GM12878 (cell line): ENCODE measurements at regions not wholly inside any gene's neighbourhood (a gene's known extent, or its start where the extent isn't known, plus 50 kb on each side); places are given as distances from the start of the nearest gene placed in this dataset.

Source experiments
- ATAC-seq: fragments of 200-7000 bp; cut with Tn5 transposase; 3 replicates; pipeline ENCODE4 v1.9.1; 2020; ENCODE audit warnings: mild to moderate bottlenecking, moderate library complexity
- BruUV-seq: library from RNA; stranded (reverse); fragments of 400-500 nt; replicated peaks from 2 replicates; lab custom pipeline; 2021; lab: Mats Ljungman, UMichigan
- CTCF ChIA-PET: fragments of 300-600 bp; sonication (Branson Sonifier 250); formaldehyde crosslinking; extraction: SDS; loops from one replicate; lab custom pipeline; 2021; ENCODE audit warnings: inconsistent platforms; lab: Yijun Ruan, JAX
- POLR2A ChIA-PET: fragments of 350-600 bp; formaldehyde crosslinking; extraction: SDS; loops from one replicate; lab custom pipeline; 2021; ENCODE audit warnings: inconsistent platforms; lab: Charles Lee
- RAD21 ChIA-PET: fragments of 300-600 bp; sonication (Branson Sonifier 250); formaldehyde crosslinking; loops from one replicate; lab custom pipeline; 2023; ENCODE audit warnings: antibody characterized with exemption; ENCODE audit not compliant: unreplicated experiment; lab: Charles Lee
- SMC1A ChIA-PET: fragments of 300-600 bp; sonication (Branson Sonifier 250); formaldehyde crosslinking; loops from one replicate; lab custom pipeline; 2023; ENCODE audit not compliant: unreplicated experiment, uncharacterized antibody; lab: Charles Lee
- DNase-seq: peaks from one replicate; pipeline ENCODE4 v3.0.0-alpha.2; 2011; ENCODE audit warnings: low read depth, low spot score
- FAIRE-seq: peaks from 3 replicates; lab custom pipeline; 2011; peaks lifted over from hg19 to GRCh38; lab: Jason Lieb, UNC
- H2AFZ ChIP-seq: 2 replicates; pipeline ENCODE4 v1.6.0; 2011; ENCODE audit warnings: low read depth, low read length, control low read depth; ENCODE audit not compliant: control insufficient read depth
- H3K27ac ChIP-seq: 2 replicates; pipeline ENCODE4 v1.5.1; 2011; ENCODE audit warnings: control low read depth; ENCODE audit not compliant: control insufficient read depth, insufficient read depth
- H3K27me3 ChIP-seq, 2 experiments: replicated peaks in 1 of 2; 2 replicates each; pipeline versions ENCODE4 v1.6.0 to v1.6.1; 2011; ENCODE audit warnings: low read length in 1 of 2; ENCODE audit not compliant: control insufficient read depth in 2 of 2, insufficient read depth in 2 of 2
- H3K36me3 ChIP-seq, 2 experiments: 2 replicates each; pipeline ENCODE4 v1.5.1; 2011; ENCODE audit warnings: low read length in 1 of 2; ENCODE audit not compliant: control insufficient read depth in 2 of 2, insufficient read depth in 2 of 2
- H3K4me1 ChIP-seq: 2 replicates; pipeline ENCODE4 v1.6.1; 2011; ENCODE audit warnings: mild to moderate bottlenecking, low read length, moderate library complexity, mixed read lengths; ENCODE audit not compliant: control insufficient read depth, insufficient read depth
- H3K4me2 ChIP-seq: 2 replicates; pipeline ENCODE4 v1.6.0; 2011; ENCODE audit warnings: control low read depth; ENCODE audit not compliant: control insufficient read depth, insufficient read depth
- H3K4me3 ChIP-seq: fragments of 200-600 bp; sonication (generic); 2 replicates; pipeline ENCODE4 v1.5.1; 2016
- H3K79me2 ChIP-seq: 2 replicates; pipeline ENCODE4 v1.6.0; 2011; ENCODE audit warnings: low read length; ENCODE audit not compliant: control insufficient read depth, insufficient read depth
- H3K9ac ChIP-seq: 2 replicates; pipeline ENCODE4 v1.8.0; 2011; ENCODE audit warnings: low read length, control low read depth, mixed read lengths; ENCODE audit not compliant: control insufficient read depth, insufficient read depth
- H3K9me3 ChIP-seq: replicated peaks from 3 replicates; pipeline ENCODE4 v1.5.1; 2011; ENCODE audit warnings: mild to moderate bottlenecking, low read length; ENCODE audit not compliant: control insufficient read depth, insufficient read depth
- H4K20me1 ChIP-seq: 2 replicates; pipeline ENCODE4 v1.6.0; 2011; ENCODE audit not compliant: control insufficient read depth, insufficient read depth
- BCL3 ChIP-seq: IDR thresholded peaks from 2 replicates; pipeline ENCODE4 v1.6.1; 2011; ENCODE audit warnings: borderline replicate concordance, low read depth, mild to moderate bottlenecking, moderate library complexity, low read length; ENCODE audit not compliant: insufficient read depth, poor library complexity, severe bottlenecking
- BCLAF1 ChIP-seq: fragments of 450-650 bp; IDR thresholded peaks from 2 replicates; pipeline ENCODE4 v1.6.1; 2017; ENCODE audit warnings: antibody characterized with exemption, mild to moderate bottlenecking, moderate library complexity
- DPF2 ChIP-seq: fragments of 450-650 bp; IDR thresholded peaks from 2 replicates; pipeline ENCODE4 v1.6.1; 2017; ENCODE audit warnings: mild to moderate bottlenecking
- E2F4 ChIP-seq: IDR thresholded peaks from 2 replicates; pipeline ENCODE4 v1.6.1; 2012; ENCODE audit warnings: low read depth, low read length, improper control_type of control experiment
- HDGF ChIP-seq: fragments of 450-650 bp; IDR thresholded peaks from 2 replicates; pipeline ENCODE4 v1.6.1; 2016; ENCODE audit warnings: antibody characterized with exemption
- IKZF2 ChIP-seq, 2 experiments: fragments of 450-650 bp; IDR thresholded peaks; 2 replicates each; pipeline ENCODE4 v1.6.1; 2017; ENCODE audit warnings: mild to moderate bottlenecking in 2 of 2, moderate library complexity in 2 of 2
- JUND ChIP-seq: IDR thresholded peaks from 2 replicates; pipeline ENCODE4 v1.6.1; 2012; ENCODE audit warnings: low read depth, mild to moderate bottlenecking, low read length, improper control_type of control experiment, moderate library complexity
- MTA2 ChIP-seq: fragments of 450-650 bp; IDR thresholded peaks from 2 replicates; pipeline ENCODE4 v1.6.1; 2016; ENCODE audit warnings: low read depth, mild to moderate bottlenecking, moderate library complexity
- NFYA ChIP-seq: IDR thresholded peaks from 2 replicates; pipeline ENCODE4 v1.6.1; 2011; ENCODE audit warnings: low read depth, mild to moderate bottlenecking, low read length, improper control_type of control experiment, borderline replicate concordance
- SMAD5 ChIP-seq: IDR thresholded peaks from 2 replicates; pipeline ENCODE4 v1.6.1; 2016; ENCODE audit warnings: antibody characterized with exemption, low read depth
- TCF12 ChIP-seq: IDR thresholded peaks from 2 replicates; pipeline ENCODE4 v1.6.1; 2011; ENCODE audit warnings: low read depth, mild to moderate bottlenecking, low read length
- ZSCAN29 ChIP-seq: fragments of 450-650 bp; IDR thresholded peaks from 2 replicates; pipeline ENCODE4 v1.6.1; 2017; ENCODE audit warnings: mild to moderate bottlenecking, moderate library complexity
- WGBS: methylation state at CpG from one replicate; pipeline ENCODE4 v1.1.6; 2016; ENCODE audit warnings: low lambda C conversion rate; ENCODE audit not compliant: insufficient replicate concordance, insufficient coverage; ENCODE audit errors: missing lambda C conversion rate; 5-methylcytosine and 5-hydroxymethylcytosine counted together
- in situ Hi-C: fragments of 300-500 bp; cut with MboI; formaldehyde crosslinking; loops from 9 replicates; pipeline ENCODE4 v1.14.3; 2018; ENCODE audit warnings: mixed read lengths
- intact Hi-C: fragments of 100-400 bp; cut with micrococcal nuclease; formaldehyde crosslinking; loops from one replicate; pipeline ENCODE4 v1.14.2; 2022; ENCODE audit not compliant: unreplicated experiment

GRCh38 chr6:163687075-163687474, 272.6 kb downstream of the QKI start:
- BruUV-seq, result no TSS peak
- intact Hi-C loops, result no loop called here
- FAIRE-seq, result no peak
- Histone ChIP-seq H4K20me1 (no peaks in the 10 kb centered on the region), H3K36me3 (no peaks in the 10 kb centered on the region), H3K4me1 (peaks cover 10% of the 10 kb centered on the region), H3K4me2 (no peak overlapping the region), H3K79me2 (no peaks in the 10 kb centered on the region), H3K4me3 (no peak overlapping the region), H3K9me3 (no peaks in the 10 kb centered on the region; the same call in 2 of the 3 replicates), H3K27me3 (no peaks in the 10 kb centered on the region), H3K9ac (no peak overlapping the region), H3K27ac (no peak overlapping the region), H2AFZ (no peak overlapping the region)
- no peak for DNase-seq
- ChIA-PET POLR2A (no interaction called here), SMC1A (no interaction called here), CTCF (no interaction called here), RAD21 (no interaction called here)
- in situ Hi-C loops, result no loop called here
- TF ChIP-seq SMAD5, result no peak
- no peak for TF ChIP-seq MTA2
- 68% methylated on average over 2 of the region's 2 CpGs for WGBS
- ATAC-seq, result no peak

GRCh38 chr6:163686301-163686700, 271.8 kb downstream of the QKI start:
- intact Hi-C loops, result no loop called here
- Histone ChIP-seq H3K36me3 (no peaks in the 10 kb centered on the region), H3K9ac (no peak overlapping the region), H3K4me3 (no peak overlapping the region), H3K27me3 (no peaks in the 10 kb centered on the region), H3K4me2 (no peak overlapping the region), H3K79me2 (no peaks in the 10 kb centered on the region), H3K9me3 (no peaks in the 10 kb centered on the region; the same call in 2 of the 3 replicates), H2AFZ (no peak overlapping the region), H3K4me1 (peaks cover 10% of the 10 kb centered on the region), H4K20me1 (no peaks in the 10 kb centered on the region), H3K27ac (no peak overlapping the region)
- BruUV-seq, result no TSS peak
- ChIA-PET RAD21 (no interaction called here), SMC1A (interaction anchor here (0.6 kb wide), 1 partner anchor 19 kb away, joined by 3 read pairs; no protein-coding TSS in a partner anchor), POLR2A (no interaction called here), CTCF (no interaction called here)
- DNase-seq, result no peak
- TF ChIP-seq BCL3 (no peak), DPF2 (no peak), BCLAF1 (no peak), HDGF (no peak), IKZF2 (IDR thresholded peaks at IDR 0.05) (no peak), TCF12 (no peak), E2F4 (no peak), ZSCAN29 (no peak), NFYA (no peak), JUND (no peak)
- WGBS, result 76% methylated on average over 2 of the region's 2 CpGs
- in situ Hi-C loops, result no loop called here
- no peak for FAIRE-seq
- no peak for ATAC-seq
